ENCODE measurements at regions not wholly inside any gene's neighbourhood (a gene's known extent, or its start where the extent isn't known, plus 50 kb on each side); places are given as distances from the start of the nearest gene placed in this dataset.
A peak's percentile ranks its signal among the peaks of the same experiment; 100 is the strongest.

GRCh38 chr17:72351884-72352346 lies 231.1 kb downstream of the SOX9 start:
- Histone ChIP-seq H3K4me1 (ENCODE audit: insufficient read depth, low read length, poor library complexity, severe bottlenecking) (no peaks in the 10 kb centered on the region), H3K27me3 (replicated peaks; ENCODE audit: insufficient read depth, low read depth, low read length, poor library complexity) (no peaks in the 10 kb centered on the region), H3K36me3 (ENCODE audit: insufficient read depth, low read length, poor library complexity, severe bottlenecking) (no peaks in the 10 kb centered on the region), H3K27ac (ENCODE audit: low read depth, low read length, poor library complexity, severe bottlenecking) (no peak overlapping the region), H3K4me3 (ENCODE audit: low read depth, low read length, poor library complexity, severe bottlenecking) (no peak overlapping the region), H3K9me3 (ENCODE audit: low read depth, low read length, poor library complexity, severe bottlenecking) (no peaks in the 10 kb centered on the region)
- ChIA-PET POLR2A (ENCODE audit: low non-redundant PET) (no interaction called here), CTCF (no interaction called here)
- intact Hi-C loops (cut with micrococcal nuclease; ENCODE audit: unreplicated experiment) = no loop called here
- no peak for DNase-seq (ENCODE audit: low spot score)
- no TSS peak for BruUV-seq (replicated peaks)
- TF ChIP-seq CTCF (conservative IDR thresholded peaks at IDR 0.05; ENCODE audit: low read depth, low read length) = no peak
- no peak for TF ChIP-seq EZH2 (IDR thresholded peaks at IDR 0.05; ENCODE audit: borderline replicate concordance, low read depth, low read length, poor library complexity, severe bottlenecking)

GRCh38 chr17:72353502-72353901 lies 232.7 kb downstream of the SOX9 start:
- Histone ChIP-seq H3K36me3 (ENCODE audit: insufficient read depth, low read length, poor library complexity, severe bottlenecking) (no peaks in the 10 kb centered on the region), H3K4me1 (ENCODE audit: insufficient read depth, low read length, poor library complexity, severe bottlenecking) (no peaks in the 10 kb centered on the region), H3K27me3 (replicated peaks; ENCODE audit: insufficient read depth, low read depth, low read length, poor library complexity) (no peaks in the 10 kb centered on the region), H3K9me3 (ENCODE audit: low read depth, low read length, poor library complexity, severe bottlenecking) (no peaks in the 10 kb centered on the region), H3K27ac (ENCODE audit: low read depth, low read length, poor library complexity, severe bottlenecking) (no peak overlapping the region), H3K4me3 (ENCODE audit: low read depth, low read length, poor library complexity, severe bottlenecking) (no peak overlapping the region)
- no peak for TF ChIP-seq CTCF (conservative IDR thresholded peaks at IDR 0.05; ENCODE audit: low read depth, low read length)
- BruUV-seq (replicated peaks) = no TSS peak
- intact Hi-C loops (cut with micrococcal nuclease; ENCODE audit: unreplicated experiment) = no loop called here
- ChIA-PET POLR2A (ENCODE audit: low non-redundant PET) (no interaction called here), CTCF (no interaction called here)
- peak; percentile 27 for DNase-seq (ENCODE audit: low spot score)

- Histone ChIP-seq H3K4me1 (ENCODE audit: insufficient read depth, low read length, poor library complexity, severe bottlenecking) (no peaks in the 10 kb centered on the region), H3K4me3 (ENCODE audit: low read depth, low read length, poor library complexity, severe bottlenecking) (no peak overlapping the region), H3K27ac (ENCODE audit: low read depth, low read length, poor library complexity, severe bottlenecking) (no peak overlapping the region), H3K27me3 (replicated peaks; ENCODE audit: insufficient read depth, low read depth, low read length, poor library complexity) (no peaks in the 10 kb centered on the region), H3K9me3 (ENCODE audit: low read depth, low read length, poor library complexity, severe bottlenecking) (no peaks in the 10 kb centered on the region), H3K36me3 (ENCODE audit: insufficient read depth, low read length, poor library complexity, severe bottlenecking) (no peaks in the 10 kb centered on the region)
- ChIA-PET POLR2A (ENCODE audit: low non-redundant PET) (no interaction called here), CTCF (no interaction called here)
- TF ChIP-seq CTCF (conservative IDR thresholded peaks at IDR 0.05; ENCODE audit: low read depth, low read length) (no peak), EZH2 (IDR thresholded peaks at IDR 0.05; ENCODE audit: borderline replicate concordance, low read depth, low read length, poor library complexity, severe bottlenecking) (no peak)
- DNase-seq (ENCODE audit: low spot score) = no peak
- intact Hi-C loops (cut with micrococcal nuclease; ENCODE audit: unreplicated experiment) = no loop called here
- BruUV-seq (replicated peaks) = no TSS peak
Observed at GRCh38 chr17:72354071-72354470, 233.3 kb downstream of the SOX9 start.

Measured in A673 (cell line).